Activated CD4-positive, CD25-positive, alpha-beta regulatory T cell treated with anti-CD3 and anti-CD28 coated beads, Interleukin-2, amount 50 U/mL, for 24 hours (primary cell): ENCODE measurements at regions not wholly inside any gene's neighbourhood (a gene's known extent, or its start where the extent isn't known, plus 50 kb on each side); places are given as distances from the start of the nearest gene placed in this dataset.

Experiments
- ATAC-seq, 2 donors: fragments of 150-1000 bp; cut with Tn5 transposase; one replicate each; pipeline ENCODE4 v1.10.0; 2021; ENCODE audit warnings: mild to moderate bottlenecking in 1 of 2, moderate library complexity in 1 of 2

- no peak for ATAC-seq
Observed at GRCh38 chr20:58011947-58012610, 216.4 kb downstream of the ANKRD60 start.

- no peak for ATAC-seq
Observed at GRCh38 chr20:58011106-58011946, 217.1 kb downstream of the ANKRD60 start.

- no peak for ATAC-seq
Observed at GRCh38 chr20:58010666-58011065, 217.8 kb downstream of the ANKRD60 start.

GRCh38 chr20:58010186-58010585, 218.3 kb downstream of the ANKRD60 start:
- ATAC-seq = no peak

- ATAC-seq = no peak
Observed at GRCh38 chr20:58008866-58009265, 219.6 kb downstream of the ANKRD60 start.

- no peak for ATAC-seq
Observed at GRCh38 chr20:58008413-58008812, 220.0 kb downstream of the ANKRD60 start.

- no peak for ATAC-seq
Observed at GRCh38 chr20:58007947-58008346, 220.5 kb downstream of the ANKRD60 start.

- ATAC-seq = no peak
Observed at GRCh38 chr20:58006346-58007316, 221.8 kb downstream of the ANKRD60 start.

GRCh38 chr20:58005581-58006345, 222.7 kb downstream of the ANKRD60 start:
- no peak for ATAC-seq

- ATAC-seq = no peak
Observed at GRCh38 chr20:58004900-58005299, 223.6 kb downstream of the ANKRD60 start.

GRCh38 chr20:58004146-58004545, 224.3 kb downstream of the ANKRD60 start:
- ATAC-seq = no peak

GRCh38 chr20:58003525-58003924, 224.9 kb downstream of the ANKRD60 start:
- ATAC-seq = no peak

GRCh38 chr20:58002901-58003300, 225.6 kb downstream of the ANKRD60 start:
- ATAC-seq = no peak

- no peak for ATAC-seq
Observed at GRCh38 chr20:58001946-58002345, 226.5 kb downstream of the ANKRD60 start.

GRCh38 chr20:58001381-58001780, 227.1 kb downstream of the ANKRD60 start:
- ATAC-seq = no peak

- no peak for ATAC-seq
Observed at GRCh38 chr20:58000861-58001260, 227.6 kb downstream of the ANKRD60 start.

GRCh38 chr20:57999465-58000111, 228.9 kb downstream of the ANKRD60 start:
- no peak for ATAC-seq

- ATAC-seq = no peak
Observed at GRCh38 chr20:57998981-57999464, 229.4 kb downstream of the ANKRD60 start.

GRCh38 chr20:57998276-57998675, 230.2 kb downstream of the ANKRD60 start:
- no peak for ATAC-seq

- ATAC-seq = no peak
Observed at GRCh38 chr20:57996936-57997890, 231.2 kb downstream of the ANKRD60 start.
